Neural cell (in vitro differentiated cells): ENCODE measurements at regions not wholly inside any gene's neighbourhood (a gene's known extent, or its start where the extent isn't known, plus 50 kb on each side); places are given as distances from the start of the nearest gene placed in this dataset.

ENCODE experiments used
- H2AFZ ChIP-seq: fragments of 200-600, 300-800 bp; sonication (generic), shearing (Covaris generic); 2 replicates; pipeline ENCODE4 v1.6.0; 2014; ENCODE audit warnings: low read depth, mild to moderate bottlenecking, antibody characterized with exemption, low read length, moderate library complexity
- H3F3A ChIP-seq: fragments of 200-600 bp; shearing (Covaris generic); 2 replicates; pipeline ENCODE4 v1.6.1; 2016; ENCODE audit warnings: mild to moderate bottlenecking, moderate library complexity, mixed read lengths, antibody characterized with exemption, low read length; ENCODE audit not compliant: insufficient read depth, poor library complexity, severe bottlenecking
- H3K27ac ChIP-seq: fragments of 200-600, 300-800 bp; sonication (generic), shearing (Covaris generic); 2 replicates; pipeline ENCODE4 v1.5.1; 2014; ENCODE audit warnings: mild to moderate bottlenecking, low read length, moderate library complexity
- H3K27me3 ChIP-seq: fragments of 300-800, 200-600 bp; sonication (generic), shearing (Covaris generic); 2 replicates; pipeline ENCODE4 v1.6.0; 2014; ENCODE audit warnings: mild to moderate bottlenecking, low read depth, low read length, moderate library complexity; ENCODE audit not compliant: insufficient read depth
- H3K36me3 ChIP-seq: fragments of 300-800, 200-600 bp; sonication (generic), shearing (Covaris generic); 2 replicates; pipeline ENCODE4 v1.5.1; 2014; ENCODE audit warnings: mild to moderate bottlenecking, antibody characterized with exemption, low read length, moderate library complexity; ENCODE audit not compliant: insufficient read depth
- H3K4me2 ChIP-seq: fragments of 300-800, 200-600 bp; sonication (generic), shearing (Covaris generic); 2 replicates; pipeline ENCODE4 v1.6.0; 2014; ENCODE audit warnings: mild to moderate bottlenecking, low read length
- H3K4me3 ChIP-seq: fragments of 300-800, 200-600 bp; sonication (generic), shearing (Covaris generic); 2 replicates; pipeline ENCODE4 v1.5.1; 2014; ENCODE audit warnings: mild to moderate bottlenecking, low read length, moderate library complexity
- H3K79me2 ChIP-seq: fragments of 200-600 bp; shearing (Covaris generic); replicated peaks from 2 replicates; pipeline ENCODE4 v1.6.0; 2014; ENCODE audit warnings: mild to moderate bottlenecking, low read length, moderate library complexity; ENCODE audit not compliant: insufficient read depth
- H3K9ac ChIP-seq: fragments of 300-800, 200-600 bp; sonication (generic), shearing (Covaris generic); 2 replicates; pipeline ENCODE4 v1.6.1; 2016; ENCODE audit warnings: mild to moderate bottlenecking, low read length, mixed read lengths
- H3K9me2 ChIP-seq: fragments of 200-600 bp; shearing (Covaris generic); 2 replicates; pipeline ENCODE4 v1.6.1; 2016; ENCODE audit warnings: mild to moderate bottlenecking, low read length, mixed read lengths; ENCODE audit not compliant: insufficient read depth
- H3K9me3 ChIP-seq: fragments of 200-600, 300-800 bp; sonication (generic), shearing (Covaris generic); 2 replicates; pipeline ENCODE4 v1.6.1; 2016; ENCODE audit warnings: mild to moderate bottlenecking, mixed run types, low read length, moderate library complexity, mixed read lengths
- H4K20me1 ChIP-seq: fragments of 200-600 bp; shearing (Covaris generic); 2 replicates; pipeline ENCODE4 v1.6.1; 2016; ENCODE audit warnings: mild to moderate bottlenecking, mixed run types; ENCODE audit not compliant: insufficient read depth
- CTCF ChIP-seq: fragments of 450-650 bp; IDR thresholded peaks from 2 replicates; pipeline ENCODE4 v1.5.1; 2014; ENCODE audit warnings: antibody characterized with exemption, mild to moderate bottlenecking, moderate library complexity; ENCODE audit not compliant: poor library complexity, severe bottlenecking
- EP300 ChIP-seq: fragments of 450-650 bp; conservative IDR thresholded peaks from 2 replicates; pipeline ENCODE4 v1.6.1; 2014; ENCODE audit warnings: antibody characterized with exemption, mild to moderate bottlenecking, moderate library complexity; ENCODE audit not compliant: poor library complexity, severe bottlenecking
- EZH2 ChIP-seq: fragments of 200-600, 300-800 bp; shearing (Covaris generic), sonication (generic); IDR thresholded peaks from 2 replicates; pipeline ENCODE4 v1.6.1; 2014; ENCODE audit warnings: antibody characterized with exemption, low read length, borderline replicate concordance, mild to moderate bottlenecking; ENCODE audit not compliant: insufficient read depth, poor library complexity, severe bottlenecking
- MXI1 ChIP-seq: fragments of 450-650 bp; conservative IDR thresholded peaks from 2 replicates; pipeline ENCODE4 v1.6.1; 2014; ENCODE audit warnings: antibody characterized with exemption, mild to moderate bottlenecking; ENCODE audit not compliant: poor library complexity, severe bottlenecking
- POLR2AphosphoS5 ChIP-seq: IDR thresholded peaks from 2 replicates; pipeline ENCODE4 v1.6.1; 2012
- RAD21 ChIP-seq: fragments of 450-650 bp; conservative IDR thresholded peaks from 2 replicates; pipeline ENCODE4 v1.6.1; 2014; ENCODE audit warnings: antibody characterized with exemption, mild to moderate bottlenecking, moderate library complexity
- SMC3 ChIP-seq: fragments of 450-650 bp; conservative IDR thresholded peaks from 2 replicates; pipeline ENCODE4 v1.6.1; 2014; ENCODE audit warnings: antibody characterized with exemption, mild to moderate bottlenecking, moderate library complexity; ENCODE audit not compliant: poor library complexity
- TAF1 ChIP-seq: IDR thresholded peaks from 2 replicates; pipeline ENCODE4 v1.6.1; 2012; ENCODE audit warnings: low read depth
- TF ChIP-seq, protein P1 (sequence below): IDR thresholded peaks from 2 replicates; pipeline ENCODE4 v1.6.1; 2012; ENCODE audit warnings: borderline replicate concordance

GRCh38 chr11:39917256-39917655 lies 1542.2 kb downstream of the LRRC4C start:
- no peak overlapping the region for H3K9ac ChIP-seq

GRCh38 chr11:39910087-39910486 lies 1549.4 kb downstream of the LRRC4C start:
- H3K9me2 ChIP-seq = no peaks in the 10 kb centered on the region
- H3K4me3 ChIP-seq = no peak overlapping the region
- TF ChIP-seq CTCF = no peak
- TF ChIP-seq, protein P1, sequence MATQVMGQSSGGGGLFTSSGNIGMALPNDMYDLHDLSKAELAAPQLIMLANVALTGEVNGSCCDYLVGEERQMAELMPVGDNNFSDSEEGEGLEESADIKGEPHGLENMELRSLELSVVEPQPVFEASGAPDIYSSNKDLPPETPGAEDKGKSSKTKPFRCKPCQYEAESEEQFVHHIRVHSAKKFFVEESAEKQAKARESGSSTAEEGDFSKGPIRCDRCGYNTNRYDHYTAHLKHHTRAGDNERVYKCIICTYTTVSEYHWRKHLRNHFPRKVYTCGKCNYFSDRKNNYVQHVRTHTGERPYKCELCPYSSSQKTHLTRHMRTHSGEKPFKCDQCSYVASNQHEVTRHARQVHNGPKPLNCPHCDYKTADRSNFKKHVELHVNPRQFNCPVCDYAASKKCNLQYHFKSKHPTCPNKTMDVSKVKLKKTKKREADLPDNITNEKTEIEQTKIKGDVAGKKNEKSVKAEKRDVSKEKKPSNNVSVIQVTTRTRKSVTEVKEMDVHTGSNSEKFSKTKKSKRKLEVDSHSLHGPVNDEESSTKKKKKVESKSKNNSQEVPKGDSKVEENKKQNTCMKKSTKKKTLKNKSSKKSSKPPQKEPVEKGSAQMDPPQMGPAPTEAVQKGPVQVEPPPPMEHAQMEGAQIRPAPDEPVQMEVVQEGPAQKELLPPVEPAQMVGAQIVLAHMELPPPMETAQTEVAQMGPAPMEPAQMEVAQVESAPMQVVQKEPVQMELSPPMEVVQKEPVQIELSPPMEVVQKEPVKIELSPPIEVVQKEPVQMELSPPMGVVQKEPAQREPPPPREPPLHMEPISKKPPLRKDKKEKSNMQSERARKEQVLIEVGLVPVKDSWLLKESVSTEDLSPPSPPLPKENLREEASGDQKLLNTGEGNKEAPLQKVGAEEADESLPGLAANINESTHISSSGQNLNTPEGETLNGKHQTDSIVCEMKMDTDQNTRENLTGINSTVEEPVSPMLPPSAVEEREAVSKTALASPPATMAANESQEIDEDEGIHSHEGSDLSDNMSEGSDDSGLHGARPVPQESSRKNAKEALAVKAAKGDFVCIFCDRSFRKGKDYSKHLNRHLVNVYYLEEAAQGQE = no peak
- TF ChIP-seq TAF1 = no peak
- TF ChIP-seq EP300 = no peak
- no peak for TF ChIP-seq MXI1
- TF ChIP-seq POLR2AphosphoS5 = no peak
- no peak for TF ChIP-seq SMC3
- TF ChIP-seq EZH2 = no peak
- TF ChIP-seq RAD21 = no peak
- H4K20me1 ChIP-seq = no peaks in the 10 kb centered on the region
- no peaks in the 10 kb centered on the region for H3K9me3 ChIP-seq
- H3K36me3 ChIP-seq = no peaks in the 10 kb centered on the region
- H3K27ac ChIP-seq = no peak overlapping the region
- H3F3A ChIP-seq = no peaks in the 10 kb centered on the region
- H3K9ac ChIP-seq = no peak overlapping the region
- H2AFZ ChIP-seq = no peak overlapping the region
- no peak overlapping the region for H3K4me2 ChIP-seq
- no peaks in the 10 kb centered on the region for H3K27me3 ChIP-seq
- H3K79me2 ChIP-seq = no peaks in the 10 kb centered on the region

More at GRCh38 chr11:39917256-39917655, 1542.2 kb downstream of the LRRC4C start:
- TF ChIP-seq EP300 (no peak), RAD21 (no peak), SMC3 (no peak), EZH2 (no peak)
- no peaks in the 10 kb centered on the region for H3K9me3 ChIP-seq
- H4K20me1 ChIP-seq = no peaks in the 10 kb centered on the region
- no peaks in the 10 kb centered on the region for H3F3A ChIP-seq
- H2AFZ ChIP-seq = no peak overlapping the region
- no peaks in the 10 kb centered on the region for H3K79me2 ChIP-seq
- H3K9me2 ChIP-seq = no peaks in the 10 kb centered on the region
- H3K27me3 ChIP-seq = no peaks in the 10 kb centered on the region
- H3K4me2 ChIP-seq = no peak overlapping the region
- no peaks in the 10 kb centered on the region for H3K36me3 ChIP-seq
- H3K4me3 ChIP-seq = no peak overlapping the region
- H3K27ac ChIP-seq = no peak overlapping the region

GRCh38 chr11:39860931-39861330 lies 1598.5 kb downstream of the LRRC4C start:
- Histone ChIP-seq H3K36me3 (no peaks in the 10 kb centered on the region), H3K27ac (no peak overlapping the region), H3F3A (no peaks in the 10 kb centered on the region), H4K20me1 (no peaks in the 10 kb centered on the region), H3K9me2 (no peaks in the 10 kb centered on the region), H3K27me3 (no peaks in the 10 kb centered on the region), H3K4me3 (no peak overlapping the region), H3K9me3 (no peaks in the 10 kb centered on the region), H2AFZ (no peak overlapping the region), H3K9ac (no peak overlapping the region), H3K4me2 (no peak overlapping the region), H3K79me2 (no peaks in the 10 kb centered on the region)
- TF ChIP-seq SMC3 (no peak), RAD21 (no peak), CTCF (no peak), EZH2 (no peak), EP300 (no peak), MXI1 (no peak), POLR2AphosphoS5 (no peak), TAF1 (no peak)
- TF ChIP-seq, protein P1 = no peak
